Central memory CD4-positive, alpha-beta T cell (primary cell): ENCODE measurements at regions not wholly inside any gene's neighbourhood (a gene's known extent, or its start where the extent isn't known, plus 50 kb on each side); places are given as distances from the start of the nearest gene placed in this dataset.
"Not testable (repeated sequence)": the region's sequence is repeated elsewhere in the genome, so short reads cannot be mapped to it uniquely, and the experiment has no call there.

ENCODE experiments used
- DNase-seq: peaks from one replicate; pipeline ENCODE4 v3.0.0; 2022

GRCh38 chr13:80901530-80901929, 560.6 kb upstream of the SPRY2 start:
- no peak for DNase-seq

GRCh38 chr13:80901111-80901510, 560.2 kb upstream of the SPRY2 start:
- no peak for DNase-seq

GRCh38 chr13:80900561-80900960, 559.6 kb upstream of the SPRY2 start:
- no peak for DNase-seq

- DNase-seq = not testable (repeated sequence)
Measured at GRCh38 chr13:80897641-80898040, 556.7 kb upstream of the SPRY2 start.

GRCh38 chr13:80894917-80895316, 554.0 kb upstream of the SPRY2 start:
- DNase-seq = no peak

- no peak for DNase-seq
Measured at GRCh38 chr13:80889829-80890228, 548.9 kb upstream of the SPRY2 start.

- no peak for DNase-seq
Measured at GRCh38 chr13:80888390-80888789, 547.5 kb upstream of the SPRY2 start.

GRCh38 chr13:80884056-80884785, 543.3 kb upstream of the SPRY2 start:
- no peak for DNase-seq

- no peak for DNase-seq
Measured at GRCh38 chr13:80883545-80883944, 542.6 kb upstream of the SPRY2 start.

GRCh38 chr13:80881942-80882445, 541.1 kb upstream of the SPRY2 start:
- no peak for DNase-seq

- DNase-seq = no peak
Measured at GRCh38 chr13:80881495-80881894, 540.6 kb upstream of the SPRY2 start.

- DNase-seq = no peak
Measured at GRCh38 chr13:80881034-80881433, 540.1 kb upstream of the SPRY2 start.

- no peak for DNase-seq
Measured at GRCh38 chr13:80877944-80878241, 537.0 kb upstream of the SPRY2 start.

GRCh38 chr13:80877209-80877943, 536.5 kb upstream of the SPRY2 start:
- no peak for DNase-seq

GRCh38 chr13:80873589-80873988, 532.7 kb upstream of the SPRY2 start:
- DNase-seq = no peak

GRCh38 chr13:80871971-80872370, 531.0 kb upstream of the SPRY2 start:
- not testable (repeated sequence) for DNase-seq

- no peak for DNase-seq
Measured at GRCh38 chr13:80871481-80871880, 530.6 kb upstream of the SPRY2 start.

- DNase-seq = no peak
Measured at GRCh38 chr13:80870186-80870585, 529.3 kb upstream of the SPRY2 start.

- no peak for DNase-seq
Measured at GRCh38 chr13:80866921-80867320, 526.0 kb upstream of the SPRY2 start.

GRCh38 chr13:80865329-80865728, 524.4 kb upstream of the SPRY2 start:
- no peak for DNase-seq

- DNase-seq = no peak
Measured at GRCh38 chr13:80862456-80862855, 521.5 kb upstream of the SPRY2 start.

GRCh38 chr13:80860845-80861244, 519.9 kb upstream of the SPRY2 start:
- DNase-seq = no peak

GRCh38 chr13:80858131-80858530, 517.2 kb upstream of the SPRY2 start:
- DNase-seq = no peak

GRCh38 chr13:80857321-80857720, 516.4 kb upstream of the SPRY2 start:
- DNase-seq = no peak
